22Rv1 (cell line): ENCODE measurements at regions not wholly inside any gene's neighbourhood (a gene's known extent, or its start where the extent isn't known, plus 50 kb on each side); places are given as distances from the start of the nearest gene placed in this dataset.

Experiments
- H3K27ac ChIP-seq: fragments of 450-650 bp; 2 replicates; pipeline ENCODE4 v1.5.1; 2017
- ZFX ChIP-seq: fragments of 450-650 bp; IDR thresholded peaks from 2 replicates; pipeline ENCODE4 v1.6.1; 2017; ENCODE audit warnings: antibody characterized with exemption, borderline replicate concordance
- TF ChIP-seq, protein P1 (sequence below): fragments of 450-650 bp; IDR thresholded peaks from 2 replicates; pipeline ENCODE4 v1.5.1; 2017; ENCODE audit warnings: mild to moderate bottlenecking

DNA sequence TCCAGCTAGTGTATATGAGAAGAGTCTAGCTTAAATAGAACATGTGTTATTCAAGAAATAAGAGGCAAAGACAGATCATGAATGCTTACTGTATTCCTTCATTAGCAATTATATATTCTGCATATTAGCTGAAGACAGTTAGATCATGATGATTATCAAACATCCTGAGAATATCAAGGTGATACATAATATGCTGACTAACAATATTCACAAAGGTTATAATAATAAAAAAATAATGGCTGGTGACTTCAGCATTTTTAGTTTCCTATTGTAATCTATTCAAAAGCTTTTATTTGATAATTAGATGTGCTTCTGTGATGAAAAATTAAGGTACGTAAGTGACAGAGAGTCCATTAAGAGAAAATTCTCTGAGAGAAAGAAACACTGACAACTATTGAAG, 511.4 kb downstream of the PCDH17 start:
- TF ChIP-seq, protein P1, sequence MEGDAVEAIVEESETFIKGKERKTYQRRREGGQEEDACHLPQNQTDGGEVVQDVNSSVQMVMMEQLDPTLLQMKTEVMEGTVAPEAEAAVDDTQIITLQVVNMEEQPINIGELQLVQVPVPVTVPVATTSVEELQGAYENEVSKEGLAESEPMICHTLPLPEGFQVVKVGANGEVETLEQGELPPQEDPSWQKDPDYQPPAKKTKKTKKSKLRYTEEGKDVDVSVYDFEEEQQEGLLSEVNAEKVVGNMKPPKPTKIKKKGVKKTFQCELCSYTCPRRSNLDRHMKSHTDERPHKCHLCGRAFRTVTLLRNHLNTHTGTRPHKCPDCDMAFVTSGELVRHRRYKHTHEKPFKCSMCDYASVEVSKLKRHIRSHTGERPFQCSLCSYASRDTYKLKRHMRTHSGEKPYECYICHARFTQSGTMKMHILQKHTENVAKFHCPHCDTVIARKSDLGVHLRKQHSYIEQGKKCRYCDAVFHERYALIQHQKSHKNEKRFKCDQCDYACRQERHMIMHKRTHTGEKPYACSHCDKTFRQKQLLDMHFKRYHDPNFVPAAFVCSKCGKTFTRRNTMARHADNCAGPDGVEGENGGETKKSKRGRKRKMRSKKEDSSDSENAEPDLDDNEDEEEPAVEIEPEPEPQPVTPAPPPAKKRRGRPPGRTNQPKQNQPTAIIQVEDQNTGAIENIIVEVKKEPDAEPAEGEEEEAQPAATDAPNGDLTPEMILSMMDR, result no peak
- TF ChIP-seq ZFX, result no peak
- H3K27ac ChIP-seq, result no peak overlapping the region

DNA sequence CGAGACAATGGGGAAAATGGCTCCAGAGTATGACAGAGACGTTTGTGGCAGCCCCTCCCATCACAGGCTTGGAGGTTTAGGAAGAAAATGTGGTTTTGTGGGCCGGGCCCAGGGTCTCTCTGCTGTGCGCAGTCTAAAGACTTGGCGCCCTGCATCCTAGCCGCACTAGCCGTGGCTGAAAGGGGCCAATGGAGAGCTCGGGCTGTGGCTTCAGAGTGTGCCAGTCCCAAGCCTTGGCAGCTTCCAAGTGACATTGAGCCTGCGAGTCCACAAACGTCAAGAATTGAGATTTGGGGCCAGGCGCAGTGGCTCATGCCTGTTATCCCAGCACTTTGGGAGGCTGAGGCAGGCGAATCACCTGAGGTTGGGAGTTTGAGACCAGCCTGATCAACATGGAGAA, 513.1 kb downstream of the PCDH17 start:
- TF ChIP-seq ZFX, result no peak
- TF ChIP-seq, protein P1, result no peak
- H3K27ac ChIP-seq, result no peak overlapping the region

DNA sequence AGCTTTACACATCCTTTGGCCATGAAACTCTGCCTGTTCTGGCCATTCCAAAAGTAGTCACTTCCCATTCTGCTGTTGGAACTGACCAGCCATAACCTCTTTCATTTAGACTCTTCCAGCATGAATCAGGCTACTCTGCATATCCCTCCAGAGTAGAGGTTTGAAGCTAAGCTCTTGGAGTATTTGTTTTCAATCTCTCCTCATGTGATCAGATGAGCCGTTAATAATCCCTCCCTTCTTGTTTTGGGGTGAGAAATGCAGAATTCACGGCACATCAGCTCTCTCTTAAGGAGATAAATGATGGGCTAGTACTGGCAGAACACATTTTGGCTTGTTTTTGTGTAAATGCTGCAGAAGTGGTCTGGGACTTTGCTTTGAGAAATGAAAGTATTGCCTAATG, 519.9 kb downstream of the PCDH17 start:
- TF ChIP-seq ZFX, result no peak
- TF ChIP-seq, protein P1, result no peak
- H3K27ac ChIP-seq, result no peak overlapping the region

DNA sequence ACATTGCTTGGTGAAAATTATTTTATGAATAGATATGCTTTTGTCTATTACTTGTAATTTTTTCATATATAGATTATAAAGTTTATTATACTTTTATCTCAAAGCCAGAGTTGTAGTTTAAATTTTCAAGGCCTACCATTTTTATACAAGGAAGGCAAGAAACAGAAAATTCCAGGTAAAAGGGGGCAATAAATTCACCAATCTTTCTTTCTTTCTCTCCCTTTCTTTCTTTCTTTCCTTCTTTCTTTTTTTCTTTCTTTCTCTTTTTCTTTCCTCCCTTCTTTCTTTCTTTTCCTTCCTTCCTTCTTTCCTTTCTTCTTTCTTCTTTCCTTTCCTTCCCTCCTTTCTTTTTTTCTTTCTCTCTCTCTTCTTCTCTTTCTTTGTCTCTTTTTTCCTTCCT, 529.4 kb downstream of the PCDH17 start:
- no peak for TF ChIP-seq ZFX
- TF ChIP-seq, protein P1, result no peak

DNA sequence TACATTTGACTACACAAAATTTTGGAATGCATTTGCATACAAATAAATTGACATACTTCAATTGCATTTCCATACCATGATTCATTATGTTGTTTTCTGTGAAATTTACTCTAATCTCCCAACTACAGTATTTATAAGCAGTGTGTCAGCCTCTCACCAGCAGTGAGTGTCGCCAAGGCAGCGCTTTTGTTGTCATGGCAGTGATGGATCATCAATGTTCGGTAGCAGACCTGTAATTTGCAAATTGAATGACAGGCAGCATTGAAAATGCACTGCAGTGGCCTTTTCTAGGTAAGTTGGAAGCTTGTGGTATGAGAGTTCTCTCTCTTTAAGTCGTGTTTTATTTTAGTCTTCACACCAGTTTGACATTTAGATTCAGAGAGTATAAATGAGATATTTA, 534.1 kb downstream of the PCDH17 start:
- H3K27ac ChIP-seq, result no peak overlapping the region
- no peak for TF ChIP-seq ZFX
- TF ChIP-seq, protein P1, result no peak

More for the DNA sequence above, 529.4 kb downstream of the PCDH17 start:
- no peak overlapping the region for H3K27ac ChIP-seq

DNA sequence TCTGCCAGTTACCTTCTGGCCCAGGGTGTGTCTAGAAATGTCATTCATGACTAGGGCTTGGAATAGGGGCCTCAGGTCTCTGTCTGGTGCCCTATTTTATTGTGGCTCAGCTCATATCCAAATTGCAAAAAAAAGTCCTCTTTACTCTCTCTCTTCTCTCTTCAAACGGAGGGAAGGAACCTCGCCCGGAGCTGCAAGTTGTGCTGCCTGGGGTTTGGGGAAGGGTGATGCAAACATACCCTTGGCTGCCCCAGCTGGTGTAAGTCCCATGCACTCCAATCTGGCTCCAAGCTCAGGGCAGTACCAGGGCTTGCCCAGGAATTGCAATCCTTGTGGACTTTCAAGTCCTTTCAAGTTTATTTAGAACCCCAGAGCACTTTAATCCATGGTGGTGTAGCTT, 549.6 kb downstream of the PCDH17 start:
- TF ChIP-seq, protein P1, result no peak
- TF ChIP-seq ZFX, result no peak
- no peak overlapping the region for H3K27ac ChIP-seq

DNA sequence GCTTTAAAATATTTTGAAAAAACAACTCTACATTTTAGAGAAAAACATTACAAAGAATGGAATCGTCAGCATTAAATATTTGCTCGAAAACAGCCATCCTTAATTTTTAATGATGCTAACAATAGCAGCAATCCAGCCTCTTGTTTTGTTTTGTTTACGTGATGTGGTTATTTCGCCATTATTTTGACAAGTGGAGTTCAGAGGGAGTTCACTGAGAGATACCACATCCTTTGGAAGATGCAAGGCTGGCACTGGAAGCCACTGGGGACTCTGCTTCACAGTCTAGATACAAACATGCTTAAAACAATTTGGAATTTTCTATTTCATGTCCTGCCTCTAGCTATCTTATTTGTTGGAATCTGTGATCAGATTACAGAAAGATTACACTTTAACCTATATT, 556.3 kb downstream of the PCDH17 start:
- no peak for TF ChIP-seq ZFX
- TF ChIP-seq, protein P1, result no peak
- no peak overlapping the region for H3K27ac ChIP-seq
